Endothelial cell of umbilical vein (primary cell): ENCODE measurements at regions not wholly inside any gene's neighbourhood (a gene's known extent, or its start where the extent isn't known, plus 50 kb on each side); places are given as distances from the start of the nearest gene placed in this dataset.

ENCODE experiments used
- BruUV-seq: library from RNA; stranded (reverse); fragments of 400-500 nt; replicated peaks from 2 replicates; lab custom pipeline; 2021; lab: Mats Ljungman, UMichigan
- CTCF ChIA-PET: fragments of 300-600, 350-600 bp; sonication (Branson Sonifier 250); formaldehyde crosslinking; loops from one replicate; lab custom pipeline; 2021; ENCODE audit warnings: antibody characterized with exemption, inconsistent platforms; lab: Charles Lee
- POLR2A ChIA-PET: fragments of 300-600, 350-600 bp; sonication (Branson Sonifier 250); formaldehyde crosslinking; loops from one replicate; lab custom pipeline; 2021; ENCODE audit warnings: antibody characterized with exemption, inconsistent platforms; lab: Charles Lee
- DNase-seq: peaks from one replicate; pipeline ENCODE4 v3.0.0-alpha.2; 2011; ENCODE audit warnings: low read depth, low spot score
- FAIRE-seq: peaks from 2 replicates; lab custom pipeline; 2011; peaks lifted over from hg19 to GRCh38; lab: Jason Lieb, UNC
- H2AFZ ChIP-seq: 2 replicates; pipeline ENCODE4 v1.6.0; 2012; ENCODE audit warnings: low read depth, low read length, control low read depth, inconsistent platforms
- H3K27ac ChIP-seq: 2 replicates; pipeline ENCODE4 v1.5.1; 2011; ENCODE audit warnings: low read depth, mild to moderate bottlenecking, control low read depth, low read length, moderate library complexity; ENCODE audit not compliant: insufficient read depth
- H3K27me3 ChIP-seq, 2 experiments: 2 replicates each; pipeline versions ENCODE4 v1.6.0 to v1.6.1; 2011; ENCODE audit warnings: low read length in 2 of 2, mixed read lengths in 1 of 2; ENCODE audit not compliant: control insufficient read depth in 2 of 2, insufficient read depth in 2 of 2
- H3K36me3 ChIP-seq, 2 experiments: 2 replicates in 1 of 2; 3 replicates in 1 of 2; pipeline ENCODE4 v1.5.1; 2011; ENCODE audit warnings: low read length in 2 of 2, mild to moderate bottlenecking in 1 of 2, moderate library complexity in 1 of 2; ENCODE audit not compliant: control insufficient read depth in 2 of 2, insufficient read depth in 2 of 2; ENCODE audit errors: extremely low read depth in 1 of 2
- H3K4me1 ChIP-seq: 3 replicates; pipeline ENCODE4 v1.5.1; 2011; ENCODE audit warnings: mild to moderate bottlenecking, low read length; ENCODE audit not compliant: control insufficient read depth, insufficient read depth; ENCODE audit errors: extremely low read depth
- H3K4me2 ChIP-seq: 2 replicates; pipeline ENCODE4 v1.6.1; 2011; ENCODE audit warnings: low read length, control low read depth, mixed read lengths; ENCODE audit not compliant: insufficient read depth
- H3K4me3 ChIP-seq, 3 experiments: fragments of 200-600 bp in 1 of 3; sonication (generic), shearing (Covaris generic) in 1 of 3; replicated peaks in 1 of 3; 2 replicates each; pipeline ENCODE4 v1.5.1; 2011 to 2016; ENCODE audit warnings: control low read depth in 3 of 3, low read length in 3 of 3, mild to moderate bottlenecking in 2 of 3, inconsistent platforms in 1 of 3, low read depth in 1 of 3, moderate library complexity in 1 of 3; ENCODE audit not compliant: insufficient read depth in 1 of 3
- H3K79me2 ChIP-seq: 2 replicates; pipeline ENCODE4 v1.6.0; 2012; ENCODE audit warnings: low read length, inconsistent platforms; ENCODE audit not compliant: control insufficient read depth, insufficient read depth
- H3K9ac ChIP-seq: replicated peaks from 2 replicates; pipeline ENCODE3; 2011; ENCODE audit warnings: low read length, control low read depth; ENCODE audit not compliant: insufficient read depth; ENCODE audit errors: extremely low read depth
- H3K9me1 ChIP-seq: replicated peaks from 3 replicates; pipeline ENCODE4 v1.6.0; 2011; ENCODE audit warnings: mild to moderate bottlenecking, low read length; ENCODE audit not compliant: control insufficient read depth, insufficient read depth; ENCODE audit errors: extremely low read depth
- H3K9me3 ChIP-seq: replicated peaks from 2 replicates; pipeline ENCODE4 v1.5.1; 2012; ENCODE audit warnings: low read length, inconsistent platforms; ENCODE audit not compliant: control insufficient read depth, insufficient read depth
- H4K20me1 ChIP-seq: replicated peaks from 2 replicates; pipeline ENCODE3; 2011; ENCODE audit warnings: mild to moderate bottlenecking, low read length; ENCODE audit not compliant: control insufficient read depth, insufficient read depth; ENCODE audit errors: extremely low read depth
- CTCF ChIP-seq, 2 donors: IDR thresholded peaks; 1 replicate in 1 of 2; 2 replicates in 1 of 2; pipeline ENCODE4 v1.5.1; 2011; ENCODE audit warnings: low read length in 2 of 2, mild to moderate bottlenecking in 2 of 2, moderate library complexity in 2 of 2, control low read depth in 1 of 2, inconsistent platforms in 1 of 2, low read depth in 1 of 2; ENCODE audit not compliant: insufficient read depth in 1 of 2; ENCODE audit errors: extremely low read depth in 1 of 2
- EZH2 ChIP-seq: IDR thresholded peaks from 2 replicates; pipeline ENCODE4 v1.6.1; 2012; ENCODE audit warnings: borderline replicate concordance, low read depth, mild to moderate bottlenecking, moderate library complexity, low read length, inconsistent platforms; ENCODE audit not compliant: severe bottlenecking
- FOS ChIP-seq: IDR thresholded peaks from 2 replicates; pipeline ENCODE4 v1.6.1; 2011; ENCODE audit warnings: mild to moderate bottlenecking, low read length, moderate library complexity, borderline replicate concordance; ENCODE audit not compliant: insufficient read depth
- GATA2 ChIP-seq: IDR thresholded peaks from 2 replicates; pipeline ENCODE4 v1.7.0; 2011; ENCODE audit warnings: low read depth, mild to moderate bottlenecking, moderate library complexity, mixed read lengths, low read length; ENCODE audit not compliant: insufficient read length, insufficient read depth
- JUN ChIP-seq: IDR thresholded peaks from 2 replicates; pipeline ENCODE4 v1.6.1; 2011; ENCODE audit warnings: borderline replicate concordance, low read depth; ENCODE audit not compliant: insufficient read length, insufficient read depth
- MYC ChIP-seq: IDR thresholded peaks from one replicate; pipeline ENCODE4 v1.6.1; 2011; ENCODE audit warnings: mild to moderate bottlenecking, low read depth, low read length
- POLR2A ChIP-seq: IDR thresholded peaks from 2 replicates; pipeline ENCODE4 v1.6.1; 2012; ENCODE audit warnings: low read depth, mild to moderate bottlenecking, control low read depth, low read length
- POLR2AphosphoS5 ChIP-seq: IDR thresholded peaks from 2 replicates; pipeline ENCODE4 v1.6.1; 2012; ENCODE audit warnings: low read depth, mild to moderate bottlenecking, control low read depth, low read length, moderate library complexity; ENCODE audit not compliant: insufficient read depth
- dilution Hi-C: fragments of 300-500 bp; cut with MboI; formaldehyde crosslinking; loops from one replicate; pipeline ENCODE4 v1.15.0; 2019; ENCODE audit warnings: low sequenced_read_pairs; ENCODE audit not compliant: extremely low pct_ligation_motif_present
- intact Hi-C: fragments of 100-400 bp; cut with micrococcal nuclease; formaldehyde crosslinking; loops from one replicate; pipeline ENCODE4 v1.10.0; 2022
- TF ChIP-seq, protein P1 (sequence below): IDR thresholded peaks from 2 replicates; pipeline ENCODE4 v1.6.1; 2011; ENCODE audit not compliant: insufficient read depth, insufficient read length

GRCh38 chr20:19018881-19019280 is 193.6 kb upstream of the SLC24A3 start:
- Histone ChIP-seq H3K4me3 (no peak overlapping the region), H3K9me3 (peaks cover 7% of the 10 kb centered on the region), H3K27ac (no peak overlapping the region), H3K36me3 (no peaks in the 10 kb centered on the region), H4K20me1 (no peaks in the 10 kb centered on the region), H3K4me2 (no peak overlapping the region), H3K27me3 (no peaks in the 10 kb centered on the region), H3K4me1 (no peaks in the 10 kb centered on the region), H3K9ac (no peak overlapping the region), H3K9me1 (no peaks in the 10 kb centered on the region), H2AFZ (no peak overlapping the region), H3K79me2 (no peaks in the 10 kb centered on the region)
- ChIA-PET CTCF (no interaction called here), POLR2A (no interaction called here)
- intact Hi-C loops = no loop called here
- no peak for TF ChIP-seq FOS
- TF ChIP-seq EZH2 = no peak
- TF ChIP-seq, protein P1, sequence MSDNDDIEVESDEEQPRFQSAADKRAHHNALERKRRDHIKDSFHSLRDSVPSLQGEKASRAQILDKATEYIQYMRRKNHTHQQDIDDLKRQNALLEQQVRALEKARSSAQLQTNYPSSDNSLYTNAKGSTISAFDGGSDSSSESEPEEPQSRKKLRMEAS = no peak
- TF ChIP-seq CTCF (IDR thresholded peaks at IDR 0.05; ENCODE audit: extremely low read depth in 1 of 2, insufficient read depth in 1 of 2, low read depth in 1 of 2, low read length in 2 of 2) = no peak
- TF ChIP-seq JUN = no peak
- TF ChIP-seq POLR2A = no peak
- no peak for TF ChIP-seq GATA2
- no peak for TF ChIP-seq MYC
- TF ChIP-seq POLR2AphosphoS5 = no peak
- dilution Hi-C loops = no loop called here
- no TSS peak for BruUV-seq
- FAIRE-seq (no peak), DNase-seq (no peak)
